KMS-11 (cell line): ENCODE measurements at regions not wholly inside any gene's neighbourhood (a gene's known extent, or its start where the extent isn't known, plus 50 kb on each side); places are given as distances from the start of the nearest gene placed in this dataset.

Experiments used
- H2AFZ ChIP-seq: fragments of 200-600 bp; sonication (generic); 2 replicates; pipeline ENCODE4 v1.6.1; 2016; ENCODE audit warnings: antibody characterized with exemption, mixed run types, low read depth
- H3K27ac ChIP-seq: fragments of 200-600 bp; sonication (generic); 2 replicates; pipeline ENCODE4 v1.6.1; 2016; ENCODE audit warnings: mild to moderate bottlenecking, mixed run types
- H3K27me3 ChIP-seq: fragments of 200-600 bp; sonication (generic); 2 replicates; pipeline ENCODE4 v1.6.1; 2017; ENCODE audit warnings: mild to moderate bottlenecking, low read depth, mixed run types, moderate library complexity; ENCODE audit not compliant: insufficient read depth
- H3K36me3 ChIP-seq: fragments of 200-600 bp; sonication (generic); 2 replicates; pipeline ENCODE4 v1.6.1; 2017; ENCODE audit warnings: mild to moderate bottlenecking, mixed run types; ENCODE audit not compliant: insufficient read depth
- H3K4me1 ChIP-seq: fragments of 200-600 bp; sonication (generic); 2 replicates; pipeline ENCODE4 v1.6.1; 2016; ENCODE audit warnings: mild to moderate bottlenecking, low read depth, mixed run types; ENCODE audit not compliant: poor library complexity, severe bottlenecking
- H3K4me2 ChIP-seq: fragments of 200-600 bp; sonication (generic); 2 replicates; pipeline ENCODE4 v1.7.0; 2016; ENCODE audit warnings: mild to moderate bottlenecking, mixed run types
- H3K4me3 ChIP-seq: fragments of 200-600 bp; sonication (generic); IDR thresholded peaks from 2 replicates; pipeline ENCODE4 v1.6.1; 2017; ENCODE audit warnings: low read depth, low read length, mixed read lengths; ENCODE audit not compliant: insufficient read depth
- H3K79me2 ChIP-seq: fragments of 200-600 bp; sonication (generic); 2 replicates; pipeline ENCODE4 v1.6.1; 2016; ENCODE audit warnings: low read depth, mixed run types; ENCODE audit not compliant: insufficient read depth
- H3K9ac ChIP-seq: fragments of 200-600 bp; sonication (generic); 2 replicates; pipeline ENCODE4 v1.6.1; 2016; ENCODE audit warnings: mild to moderate bottlenecking, mixed run types
- H4K20me1 ChIP-seq: fragments of 200-600 bp; sonication (generic); 2 replicates; pipeline ENCODE4 v1.6.1; 2016; ENCODE audit warnings: mild to moderate bottlenecking, mixed run types; ENCODE audit not compliant: insufficient read depth
- CTCF ChIP-seq: fragments of 200-600 bp; sonication (generic); conservative IDR thresholded peaks from 2 replicates; pipeline ENCODE4 v1.6.1; 2017; ENCODE audit warnings: low read depth, mild to moderate bottlenecking, antibody characterized with exemption, low read length, moderate library complexity, mixed read lengths

GRCh38 chr2:180472133-180472532 is 465.0 kb upstream of the CWC22 start:
- no peaks in the 10 kb centered on the region for H3K36me3 ChIP-seq
- no peak overlapping the region for H3K27ac ChIP-seq
- no peaks in the 10 kb centered on the region for H3K27me3 ChIP-seq
- H4K20me1 ChIP-seq, result no peaks in the 10 kb centered on the region
- no peak for TF ChIP-seq CTCF
- H3K79me2 ChIP-seq, result no peaks in the 10 kb centered on the region
- no peaks in the 10 kb centered on the region for H3K4me1 ChIP-seq
- H2AFZ ChIP-seq, result no peak overlapping the region
- no peak overlapping the region for H3K4me2 ChIP-seq
- H3K4me3 ChIP-seq, result no peak overlapping the region
- no peak overlapping the region for H3K9ac ChIP-seq

GRCh38 chr2:180463608-180464007 is 456.5 kb upstream of the CWC22 start:
- TF ChIP-seq CTCF, result no peak
- H2AFZ ChIP-seq, result no peak overlapping the region

DNA sequence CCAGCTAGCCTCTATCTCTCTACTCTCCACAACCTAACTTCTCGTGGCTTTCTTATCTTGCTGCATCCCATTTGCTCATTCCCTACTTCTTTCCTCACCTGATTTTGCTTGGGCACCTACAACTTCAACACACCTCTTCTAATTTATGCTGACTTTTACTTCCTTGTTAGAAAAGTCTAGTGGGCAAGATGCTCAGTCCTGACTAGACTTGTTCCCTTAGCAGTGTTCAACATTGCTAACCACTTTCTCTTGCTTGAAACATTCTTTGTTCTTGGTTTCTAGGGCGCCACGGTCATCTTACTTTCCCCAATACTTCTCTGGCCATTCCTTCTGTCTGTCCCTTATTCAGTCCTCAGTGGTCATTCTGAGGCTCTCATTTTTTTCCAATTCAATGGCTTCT is 454.7 kb upstream of the CWC22 start:
- no peaks in the 10 kb centered on the region for H3K27me3 ChIP-seq
- no peak overlapping the region for H3K27ac ChIP-seq
- H3K79me2 ChIP-seq, result no peaks in the 10 kb centered on the region
- H4K20me1 ChIP-seq, result no peaks in the 10 kb centered on the region
- H3K9ac ChIP-seq, result no peak overlapping the region
- no peaks in the 10 kb centered on the region for H3K36me3 ChIP-seq
- H3K4me2 ChIP-seq, result no peak overlapping the region
- no peak overlapping the region for H3K4me3 ChIP-seq
- H3K4me1 ChIP-seq, result no peaks in the 10 kb centered on the region
- no peak for TF ChIP-seq CTCF
- no peak overlapping the region for H2AFZ ChIP-seq

More at GRCh38 chr2:180463608-180464007, 456.5 kb upstream of the CWC22 start:
- H3K36me3 ChIP-seq, result no peaks in the 10 kb centered on the region
- no peaks in the 10 kb centered on the region for H3K27me3 ChIP-seq
- no peak overlapping the region for H3K27ac ChIP-seq
- H4K20me1 ChIP-seq, result no peaks in the 10 kb centered on the region
- H3K4me2 ChIP-seq, result no peak overlapping the region
- no peak overlapping the region for H3K9ac ChIP-seq
- no peak overlapping the region for H3K4me3 ChIP-seq
- H3K4me1 ChIP-seq, result no peaks in the 10 kb centered on the region
- no peaks in the 10 kb centered on the region for H3K79me2 ChIP-seq

DNA sequence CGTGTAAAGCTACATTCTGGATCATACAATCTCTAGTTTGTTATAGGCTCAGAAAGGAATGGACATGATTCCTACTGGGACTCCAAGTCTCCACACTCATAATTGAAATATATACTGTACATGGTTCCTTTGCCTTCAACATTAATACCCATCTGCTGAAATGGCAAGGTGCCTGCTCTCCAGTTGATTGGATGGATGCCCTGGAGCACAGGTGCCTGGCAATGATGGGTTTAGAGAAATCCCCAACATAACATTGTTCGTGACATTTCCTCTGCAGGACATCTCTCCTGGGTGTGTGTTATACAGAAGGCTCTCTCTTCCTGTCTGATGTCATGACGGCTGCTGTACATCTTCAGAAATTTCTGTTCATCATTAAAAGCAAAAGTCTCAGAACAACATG is 449.7 kb upstream of the CWC22 start:
- Histone ChIP-seq H3K4me3 (no peak overlapping the region), H3K36me3 (no peaks in the 10 kb centered on the region), H2AFZ (no peak overlapping the region), H3K4me1 (no peaks in the 10 kb centered on the region), H3K27me3 (no peaks in the 10 kb centered on the region), H3K27ac (no peak overlapping the region), H3K9ac (no peak overlapping the region), H3K4me2 (no peak overlapping the region), H3K79me2 (no peaks in the 10 kb centered on the region), H4K20me1 (no peaks in the 10 kb centered on the region)
- TF ChIP-seq CTCF, result no peak
